PFSK-1 (cell line): ENCODE measurements at regions not wholly inside any gene's neighbourhood (a gene's known extent, or its start where the extent isn't known, plus 50 kb on each side); places are given as distances from the start of the nearest gene placed in this dataset.

Experiments
- FOXP2 ChIP-seq: optimal IDR thresholded peaks from 2 replicates; pipeline ENCODE3; 2011; ENCODE audit warnings: borderline replicate concordance, control low read depth, inconsistent platforms; ENCODE audit not compliant: insufficient read depth; ENCODE audit errors: extremely low read length, extremely low read depth
- POLR2AphosphoS5 ChIP-seq: IDR thresholded peaks from 2 replicates; pipeline ENCODE4 v1.6.1; 2012; ENCODE audit warnings: low read depth, mild to moderate bottlenecking, control low read depth, low read length, moderate library complexity
- SIN3A ChIP-seq: IDR thresholded peaks from 2 replicates; pipeline ENCODE4 v1.6.1; 2012; ENCODE audit warnings: mild to moderate bottlenecking, low read length, moderate library complexity, borderline replicate concordance; ENCODE audit not compliant: insufficient read depth
- TAF1 ChIP-seq: IDR thresholded peaks from 2 replicates; pipeline ENCODE4 v1.6.1; 2012; ENCODE audit warnings: low read length, control low read depth, borderline replicate concordance; ENCODE audit not compliant: insufficient read depth
- TF ChIP-seq, protein P1 (sequence below), 2 experiments: IDR thresholded peaks; 2 replicates each; pipeline versions ENCODE4 v1.6.1 to v1.8.0; 2011 to 2012; ENCODE audit warnings: low read depth in 2 of 2, low read length in 2 of 2, control low read depth in 1 of 2, inconsistent platforms in 1 of 2, mild to moderate bottlenecking in 1 of 2, moderate library complexity in 1 of 2; ENCODE audit not compliant: insufficient read depth in 1 of 2

DNA sequence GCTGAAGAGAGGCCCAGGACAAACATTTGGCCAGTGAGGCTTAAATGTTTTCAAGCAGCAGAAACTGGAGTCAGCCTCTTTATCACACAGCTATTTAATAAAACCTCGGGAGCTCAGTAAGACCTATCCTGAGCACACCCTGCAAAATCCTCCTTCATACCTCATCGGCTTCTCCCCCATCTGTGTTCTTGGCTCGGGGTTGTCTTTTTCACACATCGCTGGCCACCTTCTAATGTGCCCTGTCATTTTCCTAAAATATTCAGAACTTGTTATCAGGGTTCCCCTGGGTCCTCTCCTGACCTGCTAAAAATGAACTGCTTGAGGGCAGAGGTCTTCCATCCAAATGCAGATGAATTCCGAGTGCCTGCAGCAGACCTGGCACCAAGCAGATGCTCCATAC, 310.3 kb upstream of the AKR1E2 start:
- TF ChIP-seq TAF1 (no peak), POLR2AphosphoS5 (no peak), SIN3A (no peak), FOXP2 (no peak)
- TF ChIP-seq, protein P1, sequence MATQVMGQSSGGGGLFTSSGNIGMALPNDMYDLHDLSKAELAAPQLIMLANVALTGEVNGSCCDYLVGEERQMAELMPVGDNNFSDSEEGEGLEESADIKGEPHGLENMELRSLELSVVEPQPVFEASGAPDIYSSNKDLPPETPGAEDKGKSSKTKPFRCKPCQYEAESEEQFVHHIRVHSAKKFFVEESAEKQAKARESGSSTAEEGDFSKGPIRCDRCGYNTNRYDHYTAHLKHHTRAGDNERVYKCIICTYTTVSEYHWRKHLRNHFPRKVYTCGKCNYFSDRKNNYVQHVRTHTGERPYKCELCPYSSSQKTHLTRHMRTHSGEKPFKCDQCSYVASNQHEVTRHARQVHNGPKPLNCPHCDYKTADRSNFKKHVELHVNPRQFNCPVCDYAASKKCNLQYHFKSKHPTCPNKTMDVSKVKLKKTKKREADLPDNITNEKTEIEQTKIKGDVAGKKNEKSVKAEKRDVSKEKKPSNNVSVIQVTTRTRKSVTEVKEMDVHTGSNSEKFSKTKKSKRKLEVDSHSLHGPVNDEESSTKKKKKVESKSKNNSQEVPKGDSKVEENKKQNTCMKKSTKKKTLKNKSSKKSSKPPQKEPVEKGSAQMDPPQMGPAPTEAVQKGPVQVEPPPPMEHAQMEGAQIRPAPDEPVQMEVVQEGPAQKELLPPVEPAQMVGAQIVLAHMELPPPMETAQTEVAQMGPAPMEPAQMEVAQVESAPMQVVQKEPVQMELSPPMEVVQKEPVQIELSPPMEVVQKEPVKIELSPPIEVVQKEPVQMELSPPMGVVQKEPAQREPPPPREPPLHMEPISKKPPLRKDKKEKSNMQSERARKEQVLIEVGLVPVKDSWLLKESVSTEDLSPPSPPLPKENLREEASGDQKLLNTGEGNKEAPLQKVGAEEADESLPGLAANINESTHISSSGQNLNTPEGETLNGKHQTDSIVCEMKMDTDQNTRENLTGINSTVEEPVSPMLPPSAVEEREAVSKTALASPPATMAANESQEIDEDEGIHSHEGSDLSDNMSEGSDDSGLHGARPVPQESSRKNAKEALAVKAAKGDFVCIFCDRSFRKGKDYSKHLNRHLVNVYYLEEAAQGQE (IDR thresholded peaks at IDR 0.05; ENCODE audit: insufficient read depth in 1 of 2, low read depth in 2 of 2, low read length in 2 of 2) = no peak
